ENCODE measurements at regions not wholly inside any gene's neighbourhood (a gene's known extent, or its start where the extent isn't known, plus 50 kb on each side); places are given as distances from the start of the nearest gene placed in this dataset.

- H3K4me3 ChIP-seq (ENCODE audit: low read depth, low read length): no peak overlapping the region
- TF ChIP-seq, protein P1, sequence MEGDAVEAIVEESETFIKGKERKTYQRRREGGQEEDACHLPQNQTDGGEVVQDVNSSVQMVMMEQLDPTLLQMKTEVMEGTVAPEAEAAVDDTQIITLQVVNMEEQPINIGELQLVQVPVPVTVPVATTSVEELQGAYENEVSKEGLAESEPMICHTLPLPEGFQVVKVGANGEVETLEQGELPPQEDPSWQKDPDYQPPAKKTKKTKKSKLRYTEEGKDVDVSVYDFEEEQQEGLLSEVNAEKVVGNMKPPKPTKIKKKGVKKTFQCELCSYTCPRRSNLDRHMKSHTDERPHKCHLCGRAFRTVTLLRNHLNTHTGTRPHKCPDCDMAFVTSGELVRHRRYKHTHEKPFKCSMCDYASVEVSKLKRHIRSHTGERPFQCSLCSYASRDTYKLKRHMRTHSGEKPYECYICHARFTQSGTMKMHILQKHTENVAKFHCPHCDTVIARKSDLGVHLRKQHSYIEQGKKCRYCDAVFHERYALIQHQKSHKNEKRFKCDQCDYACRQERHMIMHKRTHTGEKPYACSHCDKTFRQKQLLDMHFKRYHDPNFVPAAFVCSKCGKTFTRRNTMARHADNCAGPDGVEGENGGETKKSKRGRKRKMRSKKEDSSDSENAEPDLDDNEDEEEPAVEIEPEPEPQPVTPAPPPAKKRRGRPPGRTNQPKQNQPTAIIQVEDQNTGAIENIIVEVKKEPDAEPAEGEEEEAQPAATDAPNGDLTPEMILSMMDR (IDR thresholded peaks at IDR 0.05; ENCODE audit: borderline replicate concordance, insufficient read depth, low read depth, low read length): no peak
These were observed 419.4 kb upstream of the CLINT1 start for GRCh38 chr5:158278216-158278925.

- TF ChIP-seq, protein P1 (IDR thresholded peaks at IDR 0.05; ENCODE audit: borderline replicate concordance, insufficient read depth, low read depth, low read length): no peak
- no peak overlapping the region for H3K4me3 ChIP-seq (ENCODE audit: low read depth, low read length)
These were observed 418.3 kb upstream of the CLINT1 start for GRCh38 chr5:158277276-158277675.

GRCh38 chr5:158276692-158277091 lies 417.7 kb upstream of the CLINT1 start:
- TF ChIP-seq, protein P1 (IDR thresholded peaks at IDR 0.05; ENCODE audit: borderline replicate concordance, insufficient read depth, low read depth, low read length): no peak
- no peak overlapping the region for H3K4me3 ChIP-seq (ENCODE audit: low read depth, low read length)

GRCh38 chr5:158275511-158275910 lies 416.6 kb upstream of the CLINT1 start:
- H3K4me3 ChIP-seq (ENCODE audit: low read depth, low read length): no peak overlapping the region
- TF ChIP-seq, protein P1 (IDR thresholded peaks at IDR 0.05; ENCODE audit: borderline replicate concordance, insufficient read depth, low read depth, low read length): no peak

- H3K4me3 ChIP-seq (ENCODE audit: low read depth, low read length): no peak overlapping the region
- TF ChIP-seq, protein P1 (IDR thresholded peaks at IDR 0.05; ENCODE audit: borderline replicate concordance, insufficient read depth, low read depth, low read length): no peak
These were observed 414.1 kb upstream of the CLINT1 start for GRCh38 chr5:158273035-158273434.

- no peak overlapping the region for H3K4me3 ChIP-seq (ENCODE audit: low read depth, low read length)
- TF ChIP-seq, protein P1 (IDR thresholded peaks at IDR 0.05; ENCODE audit: borderline replicate concordance, insufficient read depth, low read depth, low read length): no peak
These were observed 413.5 kb upstream of the CLINT1 start for GRCh38 chr5:158272409-158272808.

- TF ChIP-seq, protein P1 (IDR thresholded peaks at IDR 0.05; ENCODE audit: borderline replicate concordance, insufficient read depth, low read depth, low read length): no peak
- H3K4me3 ChIP-seq (ENCODE audit: low read depth, low read length): no peak overlapping the region
These were observed 412.1 kb upstream of the CLINT1 start for GRCh38 chr5:158270996-158271554.
